ENCODE measurements at regions not wholly inside any gene's neighbourhood (a gene's known extent, or its start where the extent isn't known, plus 50 kb on each side); places are given as distances from the start of the nearest gene placed in this dataset.
"Not testable (repeated sequence)": the region's sequence is repeated elsewhere in the genome, so short reads cannot be mapped to it uniquely, and the experiment has no call there.

- no peak overlapping the region for H3K4me3 Mint-ChIP-seq
- ATAC-seq, result no peak
- H3K36me3 Mint-ChIP-seq, result no peaks in the 10 kb centered on the region
Observed at GRCh38 chr13:111661776-111662175, 341.3 kb downstream of the TEX29 start.

GRCh38 chr13:111662451-111662850 is 342.0 kb downstream of the TEX29 start:
- Mint-ChIP-seq H3K36me3 (no peaks in the 10 kb centered on the region), H3K9me3 (peaks cover 0 to 2% (median 0%) of the 10 kb centered on the region in 9 donors), H3K27me3 (peaks cover 0 to 8% (median 2%) of the 10 kb centered on the region in 5 donors), H3K4me3 (no peak overlapping the region), H3K4me1 (no peaks in the 10 kb centered on the region), H3K27ac (no peak overlapping the region)
- DNase-seq (no peak), ATAC-seq (no peak)
- POLR2A ChIA-PET, result no interaction called here

More at GRCh38 chr13:111661776-111662175, 341.3 kb downstream of the TEX29 start:
- POLR2A ChIA-PET, result no interaction called here
- no peak for DNase-seq
- Mint-ChIP-seq H3K27ac (no peak overlapping the region), H3K9me3 (peaks cover 0 to 2% (median 0%) of the 10 kb centered on the region in 9 donors), H3K4me1 (peaks cover 0 to 3% (median 0%) of the 10 kb centered on the region in 4 donors), H3K27me3 (peaks cover 0 to 13% (median 2%) of the 10 kb centered on the region in 5 donors)

GRCh38 chr13:111662895-111663294 is 342.5 kb downstream of the TEX29 start:
- POLR2A ChIA-PET, result no interaction called here
- ATAC-seq, result no peak
- no peaks in the 10 kb centered on the region for H3K36me3 Mint-ChIP-seq
- H3K9me3 Mint-ChIP-seq, result peaks cover 0 to 2% (median 0%) of the 10 kb centered on the region in 9 donors
- peaks cover 0 to 8% (median 2%) of the 10 kb centered on the region in 5 donors for H3K27me3 Mint-ChIP-seq
- no peak for DNase-seq
- H3K27ac Mint-ChIP-seq, result no peak overlapping the region
- H3K4me1 Mint-ChIP-seq, result no peaks in the 10 kb centered on the region
- H3K4me3 Mint-ChIP-seq, result no peak overlapping the region

GRCh38 chr13:111663505-111663904 is 343.1 kb downstream of the TEX29 start:
- Mint-ChIP-seq H3K4me1 (no peaks in the 10 kb centered on the region), H3K4me3 (no peak overlapping the region), H3K36me3 (no peaks in the 10 kb centered on the region), H3K9me3 (peaks cover 0 to 2% (median 0%) of the 10 kb centered on the region in 9 donors), H3K27ac (no peak overlapping the region), H3K27me3 (peaks cover 0 to 8% (median 2%) of the 10 kb centered on the region in 5 donors)
- POLR2A ChIA-PET, result no interaction called here
- ATAC-seq, result no peak
- DNase-seq, result no peak

- Mint-ChIP-seq H3K9me3 (peaks cover 0 to 2% (median 0%) of the 10 kb centered on the region in 9 donors), H3K27me3 (peaks cover 0 to 8% (median 2%) of the 10 kb centered on the region in 5 donors), H3K27ac (no peak overlapping the region), H3K36me3 (no peaks in the 10 kb centered on the region), H3K4me3 (no peak overlapping the region), H3K4me1 (no peaks in the 10 kb centered on the region)
- DNase-seq (no peak), ATAC-seq (no peak)
- POLR2A ChIA-PET, result no interaction called here
Observed at GRCh38 chr13:111663953-111664421, 343.5 kb downstream of the TEX29 start.

- DNase-seq (no peak), ATAC-seq (no peak)
- Mint-ChIP-seq H3K4me1 (no peaks in the 10 kb centered on the region), H3K9me3 (peaks cover 0 to 2% (median 0%) of the 10 kb centered on the region in 9 donors), H3K4me3 (no peak overlapping the region), H3K36me3 (no peaks in the 10 kb centered on the region), H3K27me3 (peaks cover 0 to 8% (median 2%) of the 10 kb centered on the region in 5 donors), H3K27ac (no peak overlapping the region)
- POLR2A ChIA-PET, result no interaction called here
Observed at GRCh38 chr13:111664696-111665095, 344.3 kb downstream of the TEX29 start.

- POLR2A ChIA-PET, result no interaction called here
- H3K4me1 Mint-ChIP-seq, result no peaks in the 10 kb centered on the region
- H3K9me3 Mint-ChIP-seq, result peaks cover 0 to 2% (median 0%) of the 10 kb centered on the region in 9 donors
- no peak overlapping the region for H3K27ac Mint-ChIP-seq
- H3K36me3 Mint-ChIP-seq, result no peaks in the 10 kb centered on the region
- ATAC-seq (no peak), DNase-seq (no peak)
- H3K4me3 Mint-ChIP-seq, result no peak overlapping the region
- peaks cover 0 to 8% (median 2%) of the 10 kb centered on the region in 5 donors for H3K27me3 Mint-ChIP-seq
Observed at GRCh38 chr13:111665691-111666095, 345.3 kb downstream of the TEX29 start.

GRCh38 chr13:111666164-111666776 is 345.8 kb downstream of the TEX29 start:
- DNase-seq (no peak), ATAC-seq (no peak)
- Mint-ChIP-seq H3K36me3 (no peaks in the 10 kb centered on the region), H3K27ac (no peak overlapping the region), H3K4me1 (no peaks in the 10 kb centered on the region), H3K9me3 (peaks cover 0 to 2% (median 0%) of the 10 kb centered on the region in 9 donors), H3K27me3 (peaks cover 0 to 8% (median 2%) of the 10 kb centered on the region in 5 donors), H3K4me3 (no peak overlapping the region)
- POLR2A ChIA-PET, result no interaction called here

GRCh38 chr13:111667757-111668156 is 347.3 kb downstream of the TEX29 start:
- H3K4me3 Mint-ChIP-seq, result no peak overlapping the region
- no peaks in the 10 kb centered on the region for H3K4me1 Mint-ChIP-seq
- POLR2A ChIA-PET, result no interaction called here
- no peaks in the 10 kb centered on the region for H3K9me3 Mint-ChIP-seq
- no peak for DNase-seq
- no peak for ATAC-seq
- no peaks in the 10 kb centered on the region for H3K36me3 Mint-ChIP-seq
- H3K27ac Mint-ChIP-seq, result no peak overlapping the region
- peaks cover 0 to 8% (median 0%) of the 10 kb centered on the region in 5 donors for H3K27me3 Mint-ChIP-seq

GRCh38 chr13:111668451-111668850 is 348.0 kb downstream of the TEX29 start:
- ATAC-seq (no peak), DNase-seq (no peak)
- POLR2A ChIA-PET, result no interaction called here
- Mint-ChIP-seq H3K27me3 (peaks cover 0 to 2% (median 0%) of the 10 kb centered on the region in 5 donors), H3K36me3 (no peaks in the 10 kb centered on the region), H3K4me3 (no peak overlapping the region), H3K9me3 (no peaks in the 10 kb centered on the region), H3K27ac (no peak overlapping the region), H3K4me1 (no peaks in the 10 kb centered on the region)

- ATAC-seq, result not testable (repeated sequence)
Observed at GRCh38 chr13:111672198-111672597, 351.8 kb downstream of the TEX29 start.

GRCh38 chr13:111678120-111678882 is 357.9 kb downstream of the TEX29 start:
- H3K36me3 Mint-ChIP-seq, H3K4me3 Mint-ChIP-seq, H3K27ac Mint-ChIP-seq, ATAC-seq, H3K27me3 Mint-ChIP-seq, H3K9me3 Mint-ChIP-seq, DNase-seq, H3K4me1 Mint-ChIP-seq, POLR2A ChIA-PET: not testable (repeated sequence)

More at GRCh38 chr13:111672198-111672597, 351.8 kb downstream of the TEX29 start:
- H3K4me1 Mint-ChIP-seq, H3K36me3 Mint-ChIP-seq, H3K27me3 Mint-ChIP-seq, H3K27ac Mint-ChIP-seq, POLR2A ChIA-PET, DNase-seq, H3K4me3 Mint-ChIP-seq, H3K9me3 Mint-ChIP-seq: not testable (repeated sequence)

- H3K27ac Mint-ChIP-seq, ATAC-seq, H3K36me3 Mint-ChIP-seq, H3K4me3 Mint-ChIP-seq, H3K27me3 Mint-ChIP-seq, H3K9me3 Mint-ChIP-seq, POLR2A ChIA-PET, DNase-seq, H3K4me1 Mint-ChIP-seq: not testable (repeated sequence)
Observed at GRCh38 chr13:111679645-111680044, 359.2 kb downstream of the TEX29 start.

Data from naive thymus-derived CD8-positive, alpha-beta T cell (primary cell).